Liver (tissue), 3 donors: ENCODE measurements at regions not wholly inside any gene's neighbourhood (a gene's known extent, or its start where the extent isn't known, plus 50 kb on each side); places are given as distances from the start of the nearest gene placed in this dataset.

Experiments
- ATF3 ChIP-seq: IDR thresholded peaks from 2 replicates; pipeline ENCODE4 v1.6.1; 2016; ENCODE audit warnings: antibody characterized with exemption
- FOXA1 ChIP-seq: IDR thresholded peaks from 2 replicates; pipeline ENCODE4 v1.6.1; 2016; ENCODE audit warnings: antibody characterized with exemption
- GABPA ChIP-seq, 2 donors: IDR thresholded peaks in 1 of 2; conservative IDR thresholded peaks in 1 of 2; 2 replicates each; pipeline ENCODE4 v1.6.1; 2016; ENCODE audit warnings: antibody characterized with exemption in 2 of 2, mild to moderate bottlenecking in 1 of 2, moderate library complexity in 1 of 2
- JUND ChIP-seq, 2 donors: IDR thresholded peaks; 2 replicates each; pipeline ENCODE4 v1.6.1; 2016; ENCODE audit warnings: antibody characterized with exemption in 2 of 2
- MAX ChIP-seq: IDR thresholded peaks from 2 replicates; pipeline ENCODE4 v1.6.1; 2016; ENCODE audit warnings: antibody characterized with exemption
- RAD21 ChIP-seq, 2 donors: IDR thresholded peaks; 2 replicates each; pipeline ENCODE4 v1.6.1; 2016; ENCODE audit warnings: antibody characterized with exemption in 2 of 2, mild to moderate bottlenecking in 2 of 2
- RXRA ChIP-seq, 2 donors: IDR thresholded peaks; 2 replicates each; pipeline ENCODE4 v1.6.1; 2017 to 2018; ENCODE audit warnings: antibody characterized with exemption in 2 of 2, mild to moderate bottlenecking in 1 of 2
- SP1 ChIP-seq: IDR thresholded peaks from 2 replicates; pipeline ENCODE4 v1.6.1; 2018; ENCODE audit warnings: antibody characterized with exemption, mild to moderate bottlenecking
- TAF1 ChIP-seq: conservative IDR thresholded peaks from 2 replicates; pipeline ENCODE4 v1.6.1; 2016; ENCODE audit warnings: antibody characterized with exemption, mild to moderate bottlenecking
- YY1 ChIP-seq: IDR thresholded peaks from 2 replicates; pipeline ENCODE4 v1.6.1; 2016; ENCODE audit warnings: antibody characterized with exemption, mild to moderate bottlenecking
- ZBTB33 ChIP-seq: IDR thresholded peaks from 2 replicates; pipeline ENCODE4 v1.6.1; 2016; ENCODE audit warnings: antibody characterized with exemption
- TF ChIP-seq, protein P1 (sequence below): fragments of 150-350 bp; IDR thresholded peaks from 2 replicates; pipeline ENCODE4 v1.5.1; 2017; ENCODE audit warnings: improper control_type of control experiment, low read depth, low read length; ENCODE audit not compliant: missing input control
- TF ChIP-seq, protein P2 (sequence below): IDR thresholded peaks from 2 replicates; pipeline ENCODE4 v1.6.1; 2016; ENCODE audit warnings: antibody characterized with exemption, mild to moderate bottlenecking
- donor health status: healthy.
- donor health status: healthy.

DNA sequence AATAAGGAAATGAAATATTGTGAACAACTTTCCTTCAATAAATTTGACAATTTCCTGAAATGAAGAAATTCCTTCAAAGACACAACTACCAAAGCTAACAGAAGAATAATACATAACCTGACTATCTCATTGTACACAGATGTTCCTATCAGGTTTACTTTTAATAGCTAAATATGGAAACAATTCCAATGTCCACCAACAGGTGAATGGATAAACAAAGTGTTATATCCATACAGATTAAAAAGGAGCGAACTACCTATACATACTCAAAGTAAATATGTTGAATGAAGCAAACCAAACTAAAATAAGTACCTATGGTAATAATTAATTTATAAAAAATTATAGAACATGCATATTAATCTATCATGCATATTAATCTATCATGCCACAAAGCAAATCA, 554.9 kb downstream of the PPP4R3C start:
- TF ChIP-seq, protein P1, sequence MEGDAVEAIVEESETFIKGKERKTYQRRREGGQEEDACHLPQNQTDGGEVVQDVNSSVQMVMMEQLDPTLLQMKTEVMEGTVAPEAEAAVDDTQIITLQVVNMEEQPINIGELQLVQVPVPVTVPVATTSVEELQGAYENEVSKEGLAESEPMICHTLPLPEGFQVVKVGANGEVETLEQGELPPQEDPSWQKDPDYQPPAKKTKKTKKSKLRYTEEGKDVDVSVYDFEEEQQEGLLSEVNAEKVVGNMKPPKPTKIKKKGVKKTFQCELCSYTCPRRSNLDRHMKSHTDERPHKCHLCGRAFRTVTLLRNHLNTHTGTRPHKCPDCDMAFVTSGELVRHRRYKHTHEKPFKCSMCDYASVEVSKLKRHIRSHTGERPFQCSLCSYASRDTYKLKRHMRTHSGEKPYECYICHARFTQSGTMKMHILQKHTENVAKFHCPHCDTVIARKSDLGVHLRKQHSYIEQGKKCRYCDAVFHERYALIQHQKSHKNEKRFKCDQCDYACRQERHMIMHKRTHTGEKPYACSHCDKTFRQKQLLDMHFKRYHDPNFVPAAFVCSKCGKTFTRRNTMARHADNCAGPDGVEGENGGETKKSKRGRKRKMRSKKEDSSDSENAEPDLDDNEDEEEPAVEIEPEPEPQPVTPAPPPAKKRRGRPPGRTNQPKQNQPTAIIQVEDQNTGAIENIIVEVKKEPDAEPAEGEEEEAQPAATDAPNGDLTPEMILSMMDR, result no peak
- no peak for TF ChIP-seq TAF1
- no peak for TF ChIP-seq RAD21 (IDR thresholded peaks at IDR 0.05)
- TF ChIP-seq RXRA (IDR thresholded peaks at IDR 0.05), result no peak
- TF ChIP-seq YY1, result no peak
- TF ChIP-seq ZBTB33, result no peak
- TF ChIP-seq, protein P2, sequence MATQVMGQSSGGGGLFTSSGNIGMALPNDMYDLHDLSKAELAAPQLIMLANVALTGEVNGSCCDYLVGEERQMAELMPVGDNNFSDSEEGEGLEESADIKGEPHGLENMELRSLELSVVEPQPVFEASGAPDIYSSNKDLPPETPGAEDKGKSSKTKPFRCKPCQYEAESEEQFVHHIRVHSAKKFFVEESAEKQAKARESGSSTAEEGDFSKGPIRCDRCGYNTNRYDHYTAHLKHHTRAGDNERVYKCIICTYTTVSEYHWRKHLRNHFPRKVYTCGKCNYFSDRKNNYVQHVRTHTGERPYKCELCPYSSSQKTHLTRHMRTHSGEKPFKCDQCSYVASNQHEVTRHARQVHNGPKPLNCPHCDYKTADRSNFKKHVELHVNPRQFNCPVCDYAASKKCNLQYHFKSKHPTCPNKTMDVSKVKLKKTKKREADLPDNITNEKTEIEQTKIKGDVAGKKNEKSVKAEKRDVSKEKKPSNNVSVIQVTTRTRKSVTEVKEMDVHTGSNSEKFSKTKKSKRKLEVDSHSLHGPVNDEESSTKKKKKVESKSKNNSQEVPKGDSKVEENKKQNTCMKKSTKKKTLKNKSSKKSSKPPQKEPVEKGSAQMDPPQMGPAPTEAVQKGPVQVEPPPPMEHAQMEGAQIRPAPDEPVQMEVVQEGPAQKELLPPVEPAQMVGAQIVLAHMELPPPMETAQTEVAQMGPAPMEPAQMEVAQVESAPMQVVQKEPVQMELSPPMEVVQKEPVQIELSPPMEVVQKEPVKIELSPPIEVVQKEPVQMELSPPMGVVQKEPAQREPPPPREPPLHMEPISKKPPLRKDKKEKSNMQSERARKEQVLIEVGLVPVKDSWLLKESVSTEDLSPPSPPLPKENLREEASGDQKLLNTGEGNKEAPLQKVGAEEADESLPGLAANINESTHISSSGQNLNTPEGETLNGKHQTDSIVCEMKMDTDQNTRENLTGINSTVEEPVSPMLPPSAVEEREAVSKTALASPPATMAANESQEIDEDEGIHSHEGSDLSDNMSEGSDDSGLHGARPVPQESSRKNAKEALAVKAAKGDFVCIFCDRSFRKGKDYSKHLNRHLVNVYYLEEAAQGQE, result no peak
- no peak for TF ChIP-seq JUND (IDR thresholded peaks at IDR 0.05)
- no peak for TF ChIP-seq FOXA1
- TF ChIP-seq ATF3, result no peak
- TF ChIP-seq SP1, result no peak
- TF ChIP-seq MAX, result no peak
- no peak for TF ChIP-seq GABPA (IDR thresholded peaks at IDR 0.05 in 1 of 2, conservative IDR thresholded peaks at IDR 0.05 in 1 of 2)
